Activated CD4-positive, alpha-beta T cell treated with anti-CD3 and anti-CD28 coated beads for 36 hours (primary cell): ENCODE measurements at regions not wholly inside any gene's neighbourhood (a gene's known extent, or its start where the extent isn't known, plus 50 kb on each side); places are given as distances from the start of the nearest gene placed in this dataset.
"Not testable (repeated sequence)": the region's sequence is repeated elsewhere in the genome, so short reads cannot be mapped to it uniquely, and the experiment has no call there.

Experiments used
- ATAC-seq: fragments of 200-7000 bp; cut with Tn5 transposase; one replicate; pipeline ENCODE4 v1.10.0; 2021; ENCODE audit warnings: mild to moderate bottlenecking, moderate library complexity
- CTCF ChIA-PET: fragments of 350-600 bp; sonication (Branson Sonifier 250); formaldehyde crosslinking; loops from one replicate; lab custom pipeline; 2021; ENCODE audit warnings: antibody characterized with exemption; lab: Charles Lee
- POLR2A ChIA-PET: fragments of 350-600 bp; sonication (Branson Sonifier 250); formaldehyde crosslinking; loops from one replicate; lab custom pipeline; 2021; ENCODE audit warnings: antibody characterized with exemption, inconsistent platforms; lab: Charles Lee
- DNase-seq: peaks from one replicate; pipeline ENCODE4 v3.0.0-alpha.2; 2020
- H3K27ac Mint-ChIP-seq: one replicate; pipeline ENCODE4 v1.8.0; 2021; ENCODE audit warnings: mixed read lengths
- H3K27me3 Mint-ChIP-seq: one replicate; pipeline ENCODE4 v1.8.0; 2021; ENCODE audit warnings: mixed read lengths
- H3K36me3 Mint-ChIP-seq: one replicate; pipeline ENCODE4 v1.8.0; 2021; ENCODE audit warnings: low read depth, mixed read lengths
- H3K4me1 Mint-ChIP-seq: one replicate; pipeline ENCODE4 v1.8.0; 2021; ENCODE audit warnings: mixed read lengths
- H3K4me3 Mint-ChIP-seq: one replicate; pipeline ENCODE4 v1.8.0; 2021; ENCODE audit warnings: mild to moderate bottlenecking, moderate library complexity, mixed read lengths
- H3K9me3 Mint-ChIP-seq: one replicate; pipeline ENCODE4 v1.8.0; 2021; ENCODE audit warnings: low read depth, mixed read lengths
- intact Hi-C, 2 experiments: fragments of 100-400 bp; cut with DNase I in 1 of 2; cut with micrococcal nuclease in 1 of 2; formaldehyde crosslinking; loops; one replicate each; pipeline versions ENCODE4 v1.14.2 to v1.15.1; 2022 to 2024; cut with DNase I, micrococcal nuclease

DNA sequence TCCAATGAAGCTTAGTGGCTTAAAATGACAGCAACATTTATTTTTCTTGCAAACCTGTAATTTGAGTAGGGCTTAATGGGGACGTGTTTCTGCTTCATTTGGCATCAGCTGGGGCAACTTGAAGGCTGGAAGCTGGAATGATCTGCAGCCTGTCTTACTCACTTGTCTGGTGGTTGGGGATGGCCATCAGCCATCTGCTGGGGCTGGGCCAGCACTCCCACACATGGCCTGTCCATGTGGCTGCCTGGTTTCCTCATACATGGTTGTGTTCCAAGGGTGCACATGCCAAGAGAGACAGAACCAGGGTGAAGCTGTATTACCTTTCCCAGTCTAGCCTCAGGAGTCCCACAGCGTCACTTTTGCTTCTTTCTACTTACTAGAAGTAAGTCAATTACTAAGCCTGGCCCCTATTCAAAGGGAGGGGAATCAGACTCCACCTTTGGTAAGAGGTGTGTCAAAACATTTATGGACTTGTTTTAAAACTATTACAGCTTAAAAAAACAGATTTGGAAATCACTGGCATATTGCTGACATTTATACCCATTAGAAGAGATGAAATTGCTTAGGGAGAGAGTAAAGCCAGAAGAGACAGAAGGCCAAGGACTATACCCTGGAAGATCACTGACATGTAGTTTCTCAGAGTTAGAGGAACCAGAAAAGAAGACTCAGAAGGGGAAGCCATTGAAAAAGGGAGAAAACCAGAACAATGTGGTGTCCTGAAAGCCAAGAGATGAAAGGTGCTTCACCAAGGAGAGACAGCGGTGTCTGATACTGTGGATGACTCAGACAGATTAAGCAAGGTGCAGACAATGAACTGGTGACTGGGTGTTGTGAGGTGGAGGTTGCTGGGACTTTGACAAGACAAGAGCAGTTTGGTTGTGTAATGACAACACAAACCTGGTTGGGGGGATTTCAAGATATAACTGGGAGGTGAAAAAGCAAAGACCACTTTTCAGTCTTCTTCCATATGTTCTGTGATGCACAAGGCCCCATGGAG lies 345.2 kb downstream of the GJA1 start:
- no peaks in the 10 kb centered on the region for H3K36me3 Mint-ChIP-seq
- no peaks in the 10 kb centered on the region for H3K4me1 Mint-ChIP-seq
- H3K27me3 Mint-ChIP-seq = peaks cover 2% of the 10 kb centered on the region
- intact Hi-C loops = no loop called here
- ChIA-PET CTCF (interaction anchor here (0.6 to 1.1 kb wide), 2 partner anchors 12 to 342 kb away, joined by 3 read pairs; no protein-coding TSS in a partner anchor), POLR2A (no interaction called here)
- no peak overlapping the region for H3K4me3 Mint-ChIP-seq
- H3K27ac Mint-ChIP-seq = no peak overlapping the region
- H3K9me3 Mint-ChIP-seq = peaks cover 1% of the 10 kb centered on the region
- peak; percentile 10 for DNase-seq
- ATAC-seq = peak; percentile 66

DNA sequence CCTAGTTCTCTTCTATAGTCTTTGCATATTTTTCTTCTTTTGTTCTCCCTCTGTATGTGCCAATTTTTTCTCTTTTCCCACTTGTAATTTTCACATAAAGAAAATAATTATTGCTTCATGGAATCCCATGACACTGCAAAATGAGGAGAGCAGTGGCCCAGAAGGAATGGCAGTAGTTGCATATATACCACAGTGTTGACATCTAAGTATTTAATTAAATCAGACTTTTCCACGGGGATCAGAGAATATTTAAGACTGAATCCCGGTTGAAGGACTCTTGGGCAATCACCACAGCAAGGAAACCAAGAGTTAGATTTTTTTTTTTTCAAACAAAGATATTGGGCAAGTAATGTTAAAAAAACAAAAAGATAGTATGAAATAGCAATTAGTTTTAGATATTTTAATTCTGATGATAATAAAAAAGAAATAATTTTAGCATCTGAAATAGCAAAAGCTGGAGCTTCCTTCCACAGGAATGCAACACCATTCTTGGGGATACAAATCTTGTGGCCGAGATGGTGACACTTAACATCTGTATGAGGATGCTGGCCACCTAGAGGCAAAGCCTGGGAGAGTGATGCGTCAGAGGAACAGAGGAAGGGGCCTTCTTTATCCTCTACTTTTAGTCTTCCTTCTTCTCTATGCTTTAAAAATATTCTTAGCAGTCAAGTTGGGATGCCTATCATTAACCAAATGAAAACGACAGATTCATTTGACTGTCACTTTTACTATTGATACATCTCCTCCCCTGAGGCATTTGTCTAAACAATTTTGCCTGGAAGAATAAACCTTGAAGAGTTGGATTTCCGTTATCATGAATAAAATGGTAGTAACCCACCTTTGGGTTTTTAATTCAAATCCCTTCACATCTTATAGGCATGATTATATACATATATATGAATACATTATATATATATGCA lies 356.2 kb downstream of the GJA1 start:
- POLR2A ChIA-PET = no interaction called here
- Mint-ChIP-seq H3K27ac (no peak overlapping the region), H3K4me3 (no peak overlapping the region), H3K27me3 (no peaks in the 10 kb centered on the region), H3K36me3 (no peaks in the 10 kb centered on the region), H3K9me3 (peaks cover 3% of the 10 kb centered on the region), H3K4me1 (no peaks in the 10 kb centered on the region)
- CTCF ChIA-PET = no interaction called here
- intact Hi-C loops = no loop called here
- no peak for ATAC-seq
- DNase-seq = no peak

DNA sequence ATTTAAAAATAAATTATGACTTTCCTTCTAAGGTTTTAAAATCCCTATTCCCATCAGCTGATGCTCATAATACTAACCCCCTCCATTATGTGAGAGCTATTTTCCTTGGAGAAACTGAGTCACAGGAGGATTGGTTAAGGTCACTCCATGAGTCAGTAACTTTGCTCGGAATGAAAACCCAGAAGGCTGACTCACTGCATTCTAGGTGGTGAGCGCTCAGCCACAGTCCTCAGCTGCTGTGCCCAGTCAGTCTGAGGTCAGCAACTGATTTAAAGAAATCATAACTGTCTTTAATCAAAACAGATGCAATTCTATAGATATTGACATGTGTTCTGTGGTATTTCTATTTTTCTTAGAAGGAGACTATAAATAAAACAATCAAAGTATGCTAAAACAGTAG lies 359.2 kb downstream of the GJA1 start:
- Mint-ChIP-seq H3K4me3 (no peak overlapping the region), H3K9me3 (peaks cover 5% of the 10 kb centered on the region), H3K36me3 (no peaks in the 10 kb centered on the region), H3K4me1 (no peaks in the 10 kb centered on the region), H3K27me3 (no peaks in the 10 kb centered on the region), H3K27ac (no peak overlapping the region)
- CTCF ChIA-PET = no interaction called here
- POLR2A ChIA-PET = no interaction called here
- ATAC-seq (no peak), DNase-seq (no peak)
- intact Hi-C loops = no loop called here

DNA sequence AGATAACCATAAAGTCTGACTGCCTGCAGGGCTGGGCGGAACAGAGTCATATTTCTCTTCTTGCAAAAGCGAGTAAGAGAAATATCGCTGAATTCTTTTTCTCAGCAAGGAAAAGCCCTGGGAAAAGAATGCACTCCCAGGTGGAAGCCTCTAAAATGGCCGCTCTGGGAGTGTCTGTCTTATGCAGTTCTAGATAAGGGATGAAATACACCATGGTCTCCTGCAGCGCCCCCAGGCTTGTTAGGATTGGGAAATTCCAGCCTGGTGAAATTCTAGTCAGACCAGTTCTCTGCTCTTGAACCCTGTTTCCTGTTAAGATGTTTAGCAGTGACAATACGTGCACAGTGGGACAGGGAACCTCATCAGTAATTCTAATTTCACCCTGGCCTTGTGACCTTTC lies 362.2 kb downstream of the GJA1 start:
- H3K27me3 Mint-ChIP-seq, POLR2A ChIA-PET, H3K4me1 Mint-ChIP-seq, intact Hi-C loops, H3K4me3 Mint-ChIP-seq, DNase-seq, ATAC-seq, H3K36me3 Mint-ChIP-seq, H3K27ac Mint-ChIP-seq: not testable (repeated sequence)
- CTCF ChIA-PET = interaction anchor here (0.7 kb wide), 1 partner anchor 160 kb away, joined by 3 read pairs; no protein-coding TSS in a partner anchor
- peaks cover 18% of the 10 kb centered on the region for H3K9me3 Mint-ChIP-seq

DNA sequence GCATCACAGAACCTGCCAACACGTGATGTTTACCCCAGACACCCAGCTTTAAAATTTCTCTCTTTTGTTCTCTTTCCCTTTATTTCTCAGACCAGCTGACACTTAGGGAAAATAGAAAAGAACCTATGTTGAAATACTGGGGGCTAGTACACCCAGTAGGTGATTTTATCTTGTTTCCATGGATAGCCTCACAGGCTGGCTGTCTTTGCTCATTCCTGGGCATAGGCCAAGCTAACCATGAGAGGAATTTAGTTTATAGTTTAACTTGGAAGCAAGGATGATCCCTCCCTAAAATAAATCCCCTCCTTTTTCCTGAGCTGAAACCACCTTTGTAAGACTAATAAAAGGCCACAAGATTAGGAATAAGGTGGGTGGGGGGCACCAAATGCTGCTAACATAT lies 362.7 kb downstream of the GJA1 start:
- intact Hi-C loops, H3K36me3 Mint-ChIP-seq: not testable (repeated sequence)

DNA sequence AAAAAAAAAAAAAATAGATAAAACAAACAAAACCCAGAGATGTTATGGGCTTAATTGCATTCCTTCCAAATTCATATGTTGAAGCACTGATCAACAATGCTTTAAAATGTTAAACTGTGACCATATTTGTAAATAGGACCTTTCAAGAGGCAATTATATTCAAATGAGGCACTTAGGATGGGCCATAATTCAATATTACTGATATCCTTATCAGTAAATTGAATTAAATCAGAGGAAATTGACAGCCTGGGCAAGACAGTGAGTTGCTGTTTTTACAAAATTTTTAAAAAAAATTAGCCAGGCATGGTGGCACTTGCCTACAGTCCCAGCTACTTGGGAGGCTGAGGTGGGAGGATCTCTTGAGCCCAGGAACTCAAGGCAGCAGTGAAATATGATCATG lies 364.1 kb downstream of the GJA1 start:
- H3K27me3 Mint-ChIP-seq = no peaks in the 10 kb centered on the region
- DNase-seq = no peak
- ChIA-PET CTCF (no interaction called here), POLR2A (no interaction called here)
- no peaks in the 10 kb centered on the region for H3K36me3 Mint-ChIP-seq
- no peak overlapping the region for H3K27ac Mint-ChIP-seq
- H3K9me3 Mint-ChIP-seq = peaks cover 22% of the 10 kb centered on the region
- intact Hi-C loops = no loop called here
- H3K4me1 Mint-ChIP-seq = no peaks in the 10 kb centered on the region
- no peak overlapping the region for H3K4me3 Mint-ChIP-seq
- ATAC-seq = no peak

More for the DNA sequence above, 362.7 kb downstream of the GJA1 start:
- DNase-seq, H3K4me3 Mint-ChIP-seq, H3K27me3 Mint-ChIP-seq, H3K4me1 Mint-ChIP-seq, POLR2A ChIA-PET, ATAC-seq, H3K27ac Mint-ChIP-seq: not testable (repeated sequence)
- peaks cover 20% of the 10 kb centered on the region for H3K9me3 Mint-ChIP-seq
- CTCF ChIA-PET = interaction anchor here (0.6 to 0.7 kb wide), 2 partner anchors 10 to 159 kb away, joined by 3 read pairs; no protein-coding TSS in a partner anchor

DNA sequence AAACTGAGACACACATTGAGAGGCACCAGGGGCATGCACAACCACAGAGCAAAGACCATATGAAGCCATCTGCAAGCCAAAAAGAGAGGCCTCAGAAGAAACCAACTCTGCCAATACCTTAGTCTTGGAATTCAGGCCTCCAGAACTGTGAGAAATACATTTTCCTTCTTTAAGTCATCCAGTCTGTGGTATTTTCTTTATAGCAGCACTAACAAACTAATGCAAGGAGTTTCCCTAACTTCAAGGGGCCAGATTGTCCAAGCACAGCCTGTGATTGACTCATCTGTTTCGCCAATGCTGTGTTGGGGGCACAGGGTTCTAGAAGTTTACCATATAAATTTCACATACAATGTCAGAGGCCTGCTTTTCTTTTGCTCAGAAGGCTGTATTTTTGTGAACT lies 364.6 kb downstream of the GJA1 start:
- Mint-ChIP-seq H3K4me1 (no peaks in the 10 kb centered on the region), H3K27me3 (no peaks in the 10 kb centered on the region), H3K4me3 (no peak overlapping the region), H3K9me3 (peaks cover 22% of the 10 kb centered on the region), H3K27ac (no peak overlapping the region), H3K36me3 (no peaks in the 10 kb centered on the region)
- no peak for DNase-seq
- ATAC-seq = no peak
- ChIA-PET POLR2A (no interaction called here), CTCF (no interaction called here)
- intact Hi-C loops = no loop called here

DNA sequence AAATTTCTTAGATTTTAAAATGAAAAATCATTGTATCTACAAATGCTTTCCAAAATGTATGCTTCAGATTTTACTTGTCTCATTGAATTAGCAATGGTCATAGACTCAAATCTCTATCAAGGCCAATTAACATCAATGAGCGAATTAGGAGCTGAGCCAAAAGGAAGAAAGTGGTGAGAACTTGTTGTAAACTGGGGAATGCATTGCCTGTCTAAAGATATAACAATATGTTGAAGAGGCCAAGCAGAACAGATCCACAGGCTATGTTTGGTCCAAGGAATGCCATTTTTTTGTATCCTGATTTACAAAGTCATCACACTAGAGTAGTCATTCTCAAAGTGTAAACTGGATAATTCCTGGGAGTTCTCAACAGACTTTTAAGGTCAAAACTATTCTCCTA lies 370.7 kb downstream of the GJA1 start:
- CTCF ChIA-PET = no interaction called here
- Mint-ChIP-seq H3K36me3 (no peaks in the 10 kb centered on the region), H3K9me3 (peaks cover 10% of the 10 kb centered on the region), H3K4me1 (no peaks in the 10 kb centered on the region), H3K4me3 (no peak overlapping the region), H3K27ac (no peak overlapping the region), H3K27me3 (no peaks in the 10 kb centered on the region)
- no peak for DNase-seq
- intact Hi-C loops = no loop called here
- ATAC-seq = no peak
- POLR2A ChIA-PET = no interaction called here

DNA sequence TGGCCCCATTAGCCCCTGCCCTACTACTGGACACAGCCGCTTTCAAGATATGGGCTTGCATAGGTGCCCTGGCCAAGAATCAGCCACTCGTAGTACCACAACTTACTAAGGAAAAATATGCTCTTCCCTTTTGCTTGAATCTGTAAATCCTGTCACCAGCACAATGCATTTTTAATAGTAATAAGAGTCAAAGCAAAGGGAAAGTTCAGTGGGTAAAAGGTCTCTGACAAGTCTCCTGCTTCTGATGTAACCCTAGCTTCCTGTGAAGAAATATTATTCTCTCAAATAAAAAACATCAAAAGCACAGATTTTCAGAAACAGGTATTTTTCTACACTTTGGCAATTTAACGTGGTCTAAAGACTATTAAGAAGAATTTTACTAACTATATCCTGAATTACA lies 373.8 kb downstream of the GJA1 start:
- ChIA-PET CTCF (no interaction called here), POLR2A (no interaction called here)
- H3K4me1 Mint-ChIP-seq = no peaks in the 10 kb centered on the region
- no peaks in the 10 kb centered on the region for H3K9me3 Mint-ChIP-seq
- intact Hi-C loops = no loop called here
- no peaks in the 10 kb centered on the region for H3K27me3 Mint-ChIP-seq
- ATAC-seq (no peak), DNase-seq (no peak)
- H3K36me3 Mint-ChIP-seq = no peaks in the 10 kb centered on the region
- H3K27ac Mint-ChIP-seq = no peak overlapping the region
- H3K4me3 Mint-ChIP-seq = no peak overlapping the region

DNA sequence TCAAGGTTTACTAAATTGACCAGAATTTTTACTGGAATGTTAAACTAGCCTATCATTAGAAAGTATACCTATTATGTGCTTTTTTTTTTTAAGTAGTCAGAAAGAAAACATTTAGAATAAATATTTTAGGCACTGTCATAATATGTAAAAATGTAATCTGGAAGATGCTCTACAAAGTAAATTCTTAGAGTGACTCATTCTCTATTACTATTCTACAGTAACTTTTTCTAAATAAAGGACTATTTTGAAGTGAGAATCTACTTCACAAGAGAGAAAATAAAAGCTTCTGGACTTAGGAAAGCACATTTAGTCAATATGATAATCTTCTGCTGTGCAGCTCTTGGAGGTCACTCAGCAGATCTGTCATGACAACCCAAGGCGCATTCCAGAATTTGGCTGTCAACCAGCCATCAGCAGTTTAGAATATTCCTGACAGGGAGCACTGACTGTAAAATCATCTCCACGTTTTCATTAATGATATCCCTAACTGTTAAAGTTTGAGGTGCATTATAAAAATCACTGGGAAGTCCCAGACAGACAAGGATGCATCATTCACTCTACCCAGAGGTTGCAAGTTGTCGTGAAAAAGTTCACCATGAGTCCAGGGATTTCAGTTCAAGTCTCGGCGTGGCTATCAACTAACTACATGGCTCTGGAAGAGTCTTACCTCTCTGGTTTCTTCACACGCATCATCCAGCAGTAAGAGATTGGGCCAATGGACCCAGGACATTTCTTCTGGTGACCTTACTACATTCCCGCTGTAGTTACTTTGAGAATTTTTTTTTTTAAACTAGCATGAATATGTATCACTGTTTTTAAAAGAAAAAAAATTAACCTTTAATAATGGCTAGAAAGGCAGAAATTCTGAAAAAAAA lies 374.9 kb downstream of the GJA1 start:
- CTCF ChIA-PET = no interaction called here
- POLR2A ChIA-PET = no interaction called here
- Mint-ChIP-seq H3K27ac (no peak overlapping the region), H3K4me1 (no peaks in the 10 kb centered on the region), H3K27me3 (no peaks in the 10 kb centered on the region), H3K4me3 (no peak overlapping the region), H3K9me3 (no peaks in the 10 kb centered on the region), H3K36me3 (no peaks in the 10 kb centered on the region)
- no peak for ATAC-seq
- no peak for DNase-seq
- intact Hi-C loops = no loop called here

DNA sequence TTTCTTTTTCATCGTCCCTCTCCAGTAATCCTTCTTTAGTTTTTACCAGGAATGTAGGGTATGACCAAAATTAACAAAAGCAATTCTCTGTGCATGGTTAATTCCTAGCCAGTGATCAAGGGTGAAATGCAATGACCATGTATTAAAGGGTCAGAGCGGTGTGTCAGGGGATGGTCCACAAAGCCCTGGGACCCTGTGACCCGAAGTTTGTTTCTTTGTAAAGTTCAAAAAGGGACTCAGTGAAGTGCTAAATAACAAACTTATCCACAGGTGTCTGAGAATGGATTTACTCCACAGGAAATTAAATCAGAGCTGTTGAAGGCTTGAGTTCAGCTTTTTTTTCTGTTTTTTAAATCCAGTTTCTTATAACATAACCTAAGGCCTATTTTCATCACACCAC lies 375.7 kb downstream of the GJA1 start:
- DNase-seq (no peak), ATAC-seq (no peak)
- H3K4me1 Mint-ChIP-seq = no peaks in the 10 kb centered on the region
- no peak overlapping the region for H3K27ac Mint-ChIP-seq
- no peaks in the 10 kb centered on the region for H3K27me3 Mint-ChIP-seq
- H3K36me3 Mint-ChIP-seq = no peaks in the 10 kb centered on the region
- CTCF ChIA-PET = no interaction called here
- no peak overlapping the region for H3K4me3 Mint-ChIP-seq
- POLR2A ChIA-PET = no interaction called here
- no peaks in the 10 kb centered on the region for H3K9me3 Mint-ChIP-seq
- intact Hi-C loops = no loop called here
